ENCODE measurements at regions not wholly inside any gene's neighbourhood (a gene's known extent, or its start where the extent isn't known, plus 50 kb on each side); places are given as distances from the start of the nearest gene placed in this dataset.
"Not testable (repeated sequence)": the region's sequence is repeated elsewhere in the genome, so short reads cannot be mapped to it uniquely, and the experiment has no call there.

DNA sequence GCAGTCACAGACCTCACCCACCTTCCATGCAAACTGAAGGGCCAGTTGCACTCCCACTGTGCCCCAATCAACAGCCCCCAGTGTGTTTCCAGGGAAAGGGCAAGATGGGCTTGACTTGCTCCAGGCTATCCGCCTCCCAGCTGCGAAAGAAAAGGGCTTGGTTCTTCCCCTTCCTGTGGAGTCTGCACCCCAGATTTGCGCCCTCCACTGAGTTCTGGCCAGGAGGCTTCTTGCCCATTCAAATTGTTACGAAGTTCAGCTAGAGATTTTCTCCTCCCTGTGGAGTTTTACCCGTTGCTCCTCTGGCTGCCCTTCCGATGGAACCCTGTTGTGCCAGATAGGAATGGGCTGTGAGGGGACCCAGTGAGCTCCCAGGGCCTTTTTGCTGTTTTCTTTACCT, 1096.9 kb upstream of the ALCAM start:
- no peak for DNase-seq (ENCODE audit: low spot score)

DNA sequence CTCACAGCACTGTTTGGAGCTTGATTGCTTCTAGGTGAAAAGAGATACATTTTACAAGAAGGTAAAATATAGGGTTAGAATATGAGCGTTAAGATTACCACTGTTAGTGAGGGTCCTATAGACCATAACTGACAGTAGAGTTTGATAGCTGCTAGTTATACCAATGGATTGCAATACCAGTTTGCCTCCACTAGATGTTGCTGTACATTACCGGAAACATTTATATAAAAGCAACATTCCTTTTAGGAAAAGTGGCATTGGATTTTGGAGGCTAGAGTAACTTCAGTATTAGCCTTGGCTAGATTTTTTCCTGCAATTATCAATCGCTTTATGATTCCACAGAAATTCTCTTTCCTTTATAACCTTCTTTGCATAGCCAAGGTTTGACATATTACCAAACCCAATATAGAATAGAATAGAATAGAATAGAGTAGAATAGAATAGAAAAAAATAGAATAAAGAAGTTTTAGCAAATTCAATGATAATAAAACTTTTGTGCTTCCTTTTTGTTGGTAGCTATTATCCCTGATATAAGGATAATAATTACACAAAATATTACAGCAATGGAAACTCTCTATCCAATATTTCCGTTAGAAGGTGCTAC, 1093.6 kb upstream of the ALCAM start:
- no peak for DNase-seq (ENCODE audit: low spot score)

DNA sequence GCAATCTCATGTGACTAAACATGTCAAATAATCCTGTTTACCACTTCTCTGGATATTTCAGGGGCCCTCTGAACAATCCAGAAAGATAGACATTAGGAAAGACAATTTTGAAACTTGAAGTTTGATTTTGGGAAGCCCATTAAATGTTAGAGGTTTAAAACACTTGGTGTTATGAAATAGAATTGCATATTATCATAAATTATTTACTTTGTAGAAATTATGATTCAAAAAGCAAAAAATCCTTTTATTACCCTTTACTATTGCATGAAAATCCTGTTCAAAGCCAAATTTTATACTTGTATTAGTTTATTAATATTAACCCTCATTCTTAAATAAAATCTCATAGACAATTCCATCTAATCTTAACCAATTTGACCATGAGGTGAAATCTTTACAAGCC, 1091.5 kb upstream of the ALCAM start:
- no peak for DNase-seq (ENCODE audit: low spot score)

DNA sequence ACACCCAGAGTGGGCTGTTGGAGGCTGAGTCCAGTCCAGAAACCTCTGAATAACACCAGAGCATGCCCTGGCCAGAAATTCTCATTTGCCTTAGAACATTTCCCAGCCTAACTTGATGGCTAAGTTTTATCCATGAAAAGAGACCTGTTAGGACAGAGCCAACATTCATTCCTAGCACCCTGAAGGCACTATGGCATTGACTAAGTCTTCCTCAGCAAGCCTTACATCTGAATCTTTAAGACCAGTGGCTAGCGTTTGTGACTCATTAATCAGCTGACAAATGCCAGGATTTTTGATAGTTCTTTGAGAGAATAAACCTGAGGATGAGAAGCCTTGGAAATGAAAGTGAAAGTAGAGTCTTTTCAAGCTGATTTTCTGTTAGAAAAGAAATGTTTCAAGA, 1087.1 kb upstream of the ALCAM start:
- DNase-seq (ENCODE audit: low spot score), result peak; percentile 95

DNA sequence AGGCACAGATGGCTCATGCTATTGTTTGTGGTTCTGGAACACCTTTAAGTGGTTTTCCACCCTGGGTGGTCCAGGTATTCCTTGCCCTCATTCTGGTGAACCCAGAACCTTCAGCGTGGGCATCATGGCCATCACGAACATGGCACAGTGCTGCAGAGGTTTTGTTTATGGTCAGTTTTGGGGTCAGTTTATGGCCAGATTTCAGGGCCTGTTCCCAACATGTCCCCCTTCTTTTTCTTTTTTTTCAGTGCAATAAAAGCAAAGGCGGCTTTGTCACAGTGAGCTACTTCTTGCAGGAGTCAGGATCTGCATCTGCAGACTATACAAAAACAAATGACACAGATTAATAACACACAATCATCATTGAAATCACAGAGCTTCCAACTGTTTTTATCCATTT, 1085.0 kb upstream of the ALCAM start:
- no peak for DNase-seq (ENCODE audit: low spot score)

DNA sequence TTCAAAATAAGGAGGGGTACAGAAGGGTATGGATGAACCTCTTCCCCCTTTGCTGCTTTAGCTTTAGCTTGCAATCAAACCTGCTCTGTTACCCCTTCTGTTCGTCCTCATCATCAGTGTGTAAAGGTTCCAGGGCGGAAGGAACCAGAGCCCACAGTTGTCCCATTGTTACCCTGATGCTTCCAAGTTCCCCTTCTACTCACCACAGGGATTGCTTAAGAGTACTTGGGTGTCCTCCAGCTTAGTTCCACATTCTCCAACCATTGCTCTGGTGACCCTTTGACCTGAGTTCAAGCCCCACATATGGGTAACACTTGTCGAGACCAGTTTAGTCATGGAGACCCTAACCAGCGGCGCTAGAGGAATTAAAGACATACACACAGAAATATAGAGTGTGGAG, 1080.1 kb upstream of the ALCAM start:
- DNase-seq (ENCODE audit: low spot score), result no peak

DNA sequence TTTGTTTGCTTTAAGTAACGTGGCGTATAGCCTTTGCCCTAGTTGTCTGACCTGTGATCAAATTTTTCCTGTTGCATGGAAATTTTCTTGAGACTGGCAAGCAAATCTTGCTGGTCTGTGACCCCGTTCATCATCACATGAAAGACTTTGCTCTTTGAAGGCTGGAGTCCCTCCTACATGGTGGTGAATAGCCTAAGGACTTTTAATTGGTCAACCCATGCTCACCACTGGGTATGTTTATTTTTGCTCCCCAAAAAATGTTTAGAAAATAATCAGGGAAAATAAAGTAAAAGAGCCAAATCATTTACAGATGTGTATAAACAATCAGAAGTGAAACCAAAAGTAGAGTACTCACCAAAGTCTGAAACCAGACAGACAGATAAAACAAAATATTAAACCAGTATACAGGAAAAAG, 1075.3 kb upstream of the ALCAM start:
- DNase-seq (ENCODE audit: low spot score), result peak; percentile 28

DNA sequence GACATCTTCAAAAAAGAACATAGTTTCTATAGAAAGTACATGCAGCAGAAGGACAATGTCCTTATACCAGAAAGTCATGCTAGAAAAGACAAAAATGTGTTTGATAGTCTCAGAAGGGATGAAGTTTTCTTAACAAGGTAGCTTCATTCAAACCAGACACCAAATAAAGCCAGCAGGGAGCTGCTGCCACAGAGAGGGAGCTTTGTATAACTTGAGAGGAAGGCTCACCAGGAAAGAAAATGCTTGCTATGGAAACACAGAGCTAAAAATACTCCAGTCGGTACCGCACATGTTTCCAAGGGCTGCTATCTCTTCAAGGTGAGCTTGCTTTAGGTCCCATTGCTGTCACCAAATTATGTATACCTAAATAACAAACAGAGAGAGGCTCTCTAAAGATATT, 1074.8 kb upstream of the ALCAM start:
- DNase-seq (ENCODE audit: low spot score), result no peak

DNA sequence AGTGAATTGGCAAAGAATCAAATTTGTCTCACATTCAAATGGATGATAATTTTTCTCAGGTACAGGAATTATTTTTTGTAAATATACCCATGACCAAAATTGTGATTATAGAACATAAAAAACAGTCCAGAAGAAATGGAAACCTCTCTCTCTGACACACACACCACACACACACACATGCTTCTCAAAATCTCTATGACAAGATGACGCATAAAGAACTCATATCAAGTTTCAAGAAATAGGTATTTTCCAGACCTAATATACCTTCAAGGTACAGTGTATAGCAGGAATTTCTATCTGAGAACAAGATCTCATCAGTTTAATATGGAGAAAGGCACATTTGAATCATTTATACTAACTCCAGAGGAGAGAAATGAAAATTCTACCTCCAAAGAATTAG, 1069.1 kb upstream of the ALCAM start:
- no peak for DNase-seq (ENCODE audit: low spot score)

DNA sequence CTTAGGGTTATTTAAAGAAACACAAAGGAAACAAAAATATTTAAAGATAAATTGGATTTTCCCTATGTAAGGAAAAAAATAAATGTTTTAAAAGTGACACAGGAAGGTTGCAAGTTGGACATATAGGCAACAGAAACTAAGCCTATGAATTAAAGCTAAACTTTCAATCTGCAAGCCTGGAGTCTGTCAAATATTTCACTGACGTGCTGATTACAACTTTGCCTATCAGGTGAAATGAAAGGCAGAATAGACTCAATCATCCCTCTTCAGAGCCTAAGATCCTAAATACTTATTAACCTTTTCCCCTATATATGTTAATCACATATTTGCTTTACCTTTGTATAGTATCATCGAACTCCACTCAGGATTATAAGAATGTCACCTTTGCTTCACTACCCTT, 1068.0 kb upstream of the ALCAM start:
- no peak for DNase-seq (ENCODE audit: low spot score)

DNA sequence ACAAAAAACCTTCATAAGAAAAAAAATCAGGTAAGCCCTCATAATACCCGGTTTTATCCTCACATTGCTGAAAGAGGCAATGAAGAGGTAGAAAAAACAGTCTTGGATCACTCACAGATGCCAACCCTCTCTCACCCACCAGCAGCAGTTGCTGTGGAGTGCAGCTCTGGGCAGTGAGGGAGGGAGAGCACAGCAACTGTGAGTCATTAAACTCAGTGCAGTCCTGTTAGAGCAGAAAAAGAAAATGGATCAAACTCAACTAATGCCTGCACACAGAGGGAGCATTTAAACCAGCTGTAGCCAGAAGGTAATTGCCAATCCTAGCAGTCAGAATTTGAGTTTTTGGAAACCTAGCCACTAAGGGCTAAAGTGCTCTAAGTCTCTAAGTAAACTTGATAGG, 1050.6 kb upstream of the ALCAM start:
- no peak for DNase-seq (ENCODE audit: low spot score)

DNA sequence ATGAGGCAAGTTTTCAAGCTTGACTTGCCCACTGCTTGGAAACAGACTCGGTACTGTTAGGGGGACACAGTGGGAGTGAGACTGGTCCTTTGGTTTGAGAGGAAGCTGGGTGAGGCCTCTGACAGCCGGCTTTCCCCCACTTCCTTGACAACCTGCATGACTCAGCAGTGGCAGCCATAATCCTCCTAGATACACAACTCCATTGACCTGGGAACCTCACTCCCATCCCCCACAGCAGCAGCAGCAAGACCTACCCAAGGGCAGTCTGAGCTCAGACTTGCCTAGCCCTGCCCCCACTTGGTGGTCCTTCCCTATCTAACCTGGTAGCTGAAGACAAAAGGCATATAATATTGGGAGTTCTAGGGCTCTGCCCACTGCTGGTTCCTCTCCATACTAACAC, 1043.5 kb upstream of the ALCAM start:
- no peak for DNase-seq (ENCODE audit: low spot score)

DNA sequence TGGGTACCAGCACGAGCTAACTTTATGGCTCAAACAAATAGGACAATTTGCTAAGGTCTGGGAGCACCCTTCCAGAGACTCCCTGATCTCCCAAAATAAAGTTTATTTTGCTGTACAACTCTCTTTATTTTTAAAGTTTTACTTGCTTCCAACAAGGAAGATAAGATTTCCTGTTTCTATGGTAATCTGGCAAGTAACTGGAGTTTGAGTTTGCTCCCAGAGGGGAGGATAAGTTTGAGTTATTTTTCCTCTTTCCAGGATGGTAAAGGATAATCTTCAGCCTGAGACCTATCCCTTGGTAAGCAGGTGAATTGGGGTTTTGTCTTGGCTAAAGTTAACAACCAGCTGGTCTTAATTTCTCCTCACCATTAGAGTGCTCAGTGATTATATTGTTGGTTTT, 1019.4 kb upstream of the ALCAM start:
- no peak for DNase-seq (ENCODE audit: low spot score)

DNA sequence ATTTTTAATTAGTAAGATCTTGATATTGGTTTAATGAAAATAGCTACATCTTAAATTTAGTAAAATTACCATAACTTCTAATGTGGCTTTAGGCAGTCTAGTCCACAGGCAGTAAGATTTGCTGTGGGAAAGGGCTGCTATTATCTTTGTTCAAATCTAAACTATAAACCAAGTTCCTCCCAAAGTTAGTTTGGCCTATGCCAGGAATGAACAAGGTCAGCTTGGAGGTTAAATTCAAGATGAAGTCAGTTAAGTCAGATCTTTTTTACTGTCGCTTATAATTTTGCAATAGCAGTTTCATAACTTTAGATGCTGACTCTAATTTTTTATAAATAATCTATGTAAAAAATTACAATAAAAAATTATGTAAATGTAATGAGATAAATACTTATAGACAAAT, 1016.9 kb upstream of the ALCAM start:
- no peak for DNase-seq (ENCODE audit: low spot score)

DNA sequence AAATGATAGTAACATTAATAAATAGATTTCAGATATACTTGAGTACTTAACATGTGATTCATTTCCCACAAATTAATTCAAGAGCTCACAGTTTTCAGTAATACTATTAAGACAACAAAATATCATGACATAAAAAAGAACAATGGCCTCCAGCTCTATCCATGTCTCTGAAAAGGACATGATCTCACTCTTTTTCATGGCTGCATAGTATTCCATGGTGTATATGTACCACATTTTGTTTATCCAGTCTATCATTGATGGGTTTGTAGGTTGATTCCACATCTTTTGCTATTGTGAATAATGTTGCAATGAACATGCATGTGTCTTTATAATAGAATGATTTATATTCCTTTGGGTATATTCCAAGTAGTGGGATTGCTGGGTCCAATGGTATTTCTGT, 1012.8 kb upstream of the ALCAM start:
- no peak for DNase-seq (ENCODE audit: low spot score)

DNA sequence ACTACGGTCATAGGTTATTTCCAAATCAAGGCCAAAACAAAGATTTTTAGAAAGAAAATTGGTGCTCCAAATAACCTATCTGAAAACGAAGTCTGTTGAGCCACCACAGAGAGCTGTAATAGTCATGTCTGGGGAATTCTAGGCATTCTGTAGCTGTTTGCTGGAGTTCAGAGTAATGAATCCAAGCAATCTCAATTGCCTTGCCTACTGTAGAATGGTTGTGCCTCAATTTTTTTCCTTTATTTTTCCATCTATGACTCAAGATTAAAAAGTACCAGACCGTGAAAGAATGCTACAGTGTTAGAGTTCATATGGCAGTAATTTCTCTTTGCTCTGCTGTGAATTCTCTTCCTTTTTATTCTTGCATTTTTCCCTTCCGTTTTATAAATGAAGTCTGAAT, 1007.2 kb upstream of the ALCAM start:
- DNase-seq (ENCODE audit: low spot score), result no peak

DNA sequence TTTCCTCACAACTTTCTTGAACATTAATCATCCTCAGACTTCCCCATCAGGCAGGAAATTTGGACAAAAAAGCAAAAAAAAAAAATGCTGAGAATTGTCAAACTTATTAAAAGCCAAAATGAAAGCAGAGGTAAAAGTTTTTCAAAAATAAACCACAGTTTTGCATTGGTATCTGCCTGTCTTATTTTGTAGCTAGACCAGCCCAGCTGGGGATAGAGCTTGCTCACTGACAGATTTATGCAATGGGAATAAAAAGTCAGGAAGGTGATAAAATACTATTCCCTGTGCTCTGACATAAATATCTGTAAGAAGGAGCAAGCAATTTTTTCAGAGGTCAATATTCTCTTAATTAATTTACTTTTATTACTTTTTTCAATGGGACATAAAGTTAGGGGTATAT, 1006.7 kb upstream of the ALCAM start:
- DNase-seq (ENCODE audit: low spot score), result no peak

DNA sequence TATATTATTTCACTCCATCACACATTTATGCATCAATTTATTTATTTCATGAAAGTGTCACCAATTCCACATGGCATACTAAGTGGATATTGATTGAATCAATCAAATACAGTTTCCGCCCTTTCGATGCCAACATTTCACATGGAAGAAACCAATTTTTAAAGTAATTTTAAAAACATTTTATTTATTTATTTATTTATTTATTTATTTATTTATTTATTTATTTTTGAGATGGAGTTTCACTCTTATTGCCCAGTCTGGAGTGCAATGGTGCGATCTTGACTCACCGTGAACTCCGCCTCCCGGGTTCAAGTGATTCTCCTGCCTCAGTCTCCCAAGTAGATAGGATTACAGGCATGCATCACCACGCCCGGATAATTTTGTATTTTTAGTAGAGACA, 1005.0 kb upstream of the ALCAM start:
- DNase-seq (ENCODE audit: low spot score), result not testable (repeated sequence)

DNA sequence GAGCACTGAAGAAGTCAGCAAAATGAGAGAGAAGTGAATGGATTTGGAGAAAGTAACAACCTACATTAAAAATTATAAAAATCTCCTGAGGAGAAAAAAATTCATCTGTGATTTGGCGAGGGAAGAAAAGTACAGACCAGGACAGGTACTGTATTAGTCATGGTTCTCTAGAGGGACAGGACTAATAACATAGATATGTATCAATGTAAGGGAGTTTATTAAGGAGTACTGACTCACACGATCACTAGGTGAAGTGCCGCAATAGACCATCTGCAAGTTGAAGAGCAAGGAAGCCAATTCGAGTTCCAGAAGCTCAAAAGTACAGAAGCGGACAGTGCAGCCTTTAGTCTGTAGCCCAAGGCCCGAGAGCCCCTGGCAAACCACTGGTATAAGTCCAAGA, 1004.4 kb upstream of the ALCAM start:
- no peak for DNase-seq (ENCODE audit: low spot score)

DNA sequence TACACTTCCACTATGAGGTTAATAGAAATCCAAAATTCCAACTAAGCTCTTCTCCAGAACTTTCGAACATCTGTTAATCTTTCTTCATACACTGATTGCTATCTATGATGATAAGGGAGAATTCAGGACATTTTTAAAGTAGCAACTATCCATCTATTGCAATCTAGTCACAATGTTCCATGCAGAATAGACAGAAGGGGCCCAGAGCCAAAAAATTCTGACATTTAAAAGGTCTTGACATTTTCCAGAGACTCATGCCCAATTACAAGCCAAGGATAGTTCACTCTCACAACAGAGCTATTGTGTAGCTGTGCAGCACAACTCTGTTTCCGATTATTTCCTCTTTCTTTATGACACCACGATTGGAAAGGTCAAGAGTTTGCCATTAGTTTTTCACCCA, 999.7 kb upstream of the ALCAM start:
- peak; percentile 94 for DNase-seq (ENCODE audit: low spot score)

DNA sequence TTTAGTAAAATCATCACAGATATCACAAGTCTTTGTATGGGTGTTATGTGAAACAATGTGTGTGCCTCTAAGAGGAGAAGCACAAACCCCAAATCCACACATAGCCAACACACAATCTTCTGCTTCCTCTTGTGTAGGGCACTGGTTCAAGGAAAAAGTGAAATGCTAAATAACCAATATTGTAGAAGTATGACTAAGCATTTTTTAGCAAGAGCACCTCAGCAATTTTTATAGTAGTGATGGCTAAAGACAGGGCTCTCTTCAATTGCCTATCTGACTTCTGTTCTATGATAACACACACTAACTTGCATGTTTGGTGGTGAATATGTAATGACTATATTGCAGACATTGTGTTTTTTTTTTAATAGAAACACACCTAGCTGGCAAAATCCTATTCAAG, 997.9 kb upstream of the ALCAM start:
- no peak for DNase-seq (ENCODE audit: low spot score)

DNA sequence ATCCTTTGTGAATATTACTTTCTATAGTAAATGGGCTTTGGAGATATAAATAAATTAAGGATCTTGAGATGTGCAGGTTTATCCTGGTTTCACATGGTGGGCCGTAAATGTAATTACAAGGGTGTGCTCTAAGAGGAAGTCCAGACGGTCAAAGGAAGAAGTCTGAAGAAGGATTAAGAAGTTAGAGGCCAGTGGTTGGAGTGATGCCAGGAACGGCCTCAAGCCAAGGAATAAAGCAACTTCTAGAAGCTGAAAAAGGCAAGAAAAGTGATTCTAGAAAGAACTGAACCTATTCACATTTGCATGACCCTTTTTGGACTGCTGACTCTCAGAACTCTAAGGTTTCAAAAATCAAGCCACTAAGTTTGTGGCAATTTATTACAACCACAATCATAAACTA, 981.3 kb upstream of the ALCAM start:
- no peak for DNase-seq (ENCODE audit: low spot score)

DNA sequence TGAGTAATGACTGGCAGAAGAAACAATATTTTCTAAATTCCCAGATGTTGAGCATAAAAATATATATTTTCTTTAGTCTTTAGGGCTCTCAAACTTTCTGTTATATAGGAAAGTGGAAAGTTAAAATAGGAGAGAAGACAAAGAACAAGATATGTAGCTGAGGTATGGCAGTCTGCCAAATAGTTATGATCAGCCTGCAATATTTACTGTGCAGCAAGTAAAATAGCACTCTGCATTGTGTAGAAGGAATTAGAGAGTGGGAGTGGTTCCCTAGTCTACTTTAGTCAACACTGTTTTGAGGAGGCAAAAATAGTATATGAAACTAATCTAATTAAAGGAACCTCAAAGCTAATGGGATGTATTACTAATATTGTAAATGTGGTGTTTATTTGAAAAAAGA, 978.1 kb upstream of the ALCAM start:
- DNase-seq (ENCODE audit: low spot score), result no peak

DNA sequence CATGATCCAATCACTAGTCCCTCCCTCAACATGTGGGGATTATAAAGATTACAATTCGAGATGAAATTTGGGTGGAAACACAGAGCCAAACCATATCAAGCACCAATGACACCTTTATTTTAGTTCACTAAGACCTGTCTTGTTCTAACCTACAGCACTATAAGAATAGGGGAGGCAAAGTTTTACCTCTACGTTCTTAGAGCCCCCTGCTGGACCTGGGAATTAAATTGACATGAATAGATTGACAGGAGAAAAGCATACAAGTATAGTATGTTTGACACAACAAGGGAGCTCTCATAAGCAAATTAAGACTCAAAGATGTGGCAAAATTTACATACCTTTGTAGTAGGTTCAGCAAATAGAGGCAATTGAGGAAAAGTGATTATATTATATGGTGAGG, 974.4 kb upstream of the ALCAM start:
- no peak for DNase-seq (ENCODE audit: low spot score)
